ENCODE measurements at regions not wholly inside any gene's neighbourhood (a gene's known extent, or its start where the extent isn't known, plus 50 kb on each side); places are given as distances from the start of the nearest gene placed in this dataset.

DNA sequence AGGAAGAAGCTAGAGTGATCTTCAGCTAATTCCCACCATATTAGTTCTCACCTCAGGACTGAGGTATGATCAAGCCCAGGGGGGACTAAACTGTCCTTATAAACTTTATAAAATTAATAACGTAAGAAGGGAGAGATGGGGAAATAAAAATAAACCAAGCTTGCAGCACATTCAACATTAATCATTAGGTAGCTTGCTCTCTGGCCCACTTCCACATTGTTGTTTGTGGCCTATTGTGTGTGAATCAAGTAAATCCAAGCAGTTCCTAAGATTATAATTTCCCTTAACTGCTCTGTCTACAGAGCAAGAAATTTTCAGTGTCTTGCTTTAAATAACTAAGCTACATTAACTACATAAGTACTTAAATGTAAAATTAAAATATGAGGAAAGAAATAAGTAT, 131.3 kb upstream of the ABCA1 start:
- Histone ChIP-seq H3K36me3 (no peaks in the 10 kb centered on the region), H3K4me1 (peaks cover 6 to 20% (median 18%) of the 10 kb centered on the region in 3 donors), H3K27me3 (no peaks in the 10 kb centered on the region), H3K27ac (no peak overlapping the region), H3K4me3 (no peak overlapping the region), H3K9me3 (no peaks in the 10 kb centered on the region)
- TF ChIP-seq POLR2A (IDR thresholded peaks at IDR 0.05) = no peak
- TF ChIP-seq, protein P1, sequence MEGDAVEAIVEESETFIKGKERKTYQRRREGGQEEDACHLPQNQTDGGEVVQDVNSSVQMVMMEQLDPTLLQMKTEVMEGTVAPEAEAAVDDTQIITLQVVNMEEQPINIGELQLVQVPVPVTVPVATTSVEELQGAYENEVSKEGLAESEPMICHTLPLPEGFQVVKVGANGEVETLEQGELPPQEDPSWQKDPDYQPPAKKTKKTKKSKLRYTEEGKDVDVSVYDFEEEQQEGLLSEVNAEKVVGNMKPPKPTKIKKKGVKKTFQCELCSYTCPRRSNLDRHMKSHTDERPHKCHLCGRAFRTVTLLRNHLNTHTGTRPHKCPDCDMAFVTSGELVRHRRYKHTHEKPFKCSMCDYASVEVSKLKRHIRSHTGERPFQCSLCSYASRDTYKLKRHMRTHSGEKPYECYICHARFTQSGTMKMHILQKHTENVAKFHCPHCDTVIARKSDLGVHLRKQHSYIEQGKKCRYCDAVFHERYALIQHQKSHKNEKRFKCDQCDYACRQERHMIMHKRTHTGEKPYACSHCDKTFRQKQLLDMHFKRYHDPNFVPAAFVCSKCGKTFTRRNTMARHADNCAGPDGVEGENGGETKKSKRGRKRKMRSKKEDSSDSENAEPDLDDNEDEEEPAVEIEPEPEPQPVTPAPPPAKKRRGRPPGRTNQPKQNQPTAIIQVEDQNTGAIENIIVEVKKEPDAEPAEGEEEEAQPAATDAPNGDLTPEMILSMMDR (IDR thresholded peaks at IDR 0.05) = no peak
- no peak for DNase-seq
- intact Hi-C loops (cut with DNase I) = no loop called here
- WGBS, 2 donors = 28 to 48% methylated on average over 1 of the region's 1 CpG

DNA sequence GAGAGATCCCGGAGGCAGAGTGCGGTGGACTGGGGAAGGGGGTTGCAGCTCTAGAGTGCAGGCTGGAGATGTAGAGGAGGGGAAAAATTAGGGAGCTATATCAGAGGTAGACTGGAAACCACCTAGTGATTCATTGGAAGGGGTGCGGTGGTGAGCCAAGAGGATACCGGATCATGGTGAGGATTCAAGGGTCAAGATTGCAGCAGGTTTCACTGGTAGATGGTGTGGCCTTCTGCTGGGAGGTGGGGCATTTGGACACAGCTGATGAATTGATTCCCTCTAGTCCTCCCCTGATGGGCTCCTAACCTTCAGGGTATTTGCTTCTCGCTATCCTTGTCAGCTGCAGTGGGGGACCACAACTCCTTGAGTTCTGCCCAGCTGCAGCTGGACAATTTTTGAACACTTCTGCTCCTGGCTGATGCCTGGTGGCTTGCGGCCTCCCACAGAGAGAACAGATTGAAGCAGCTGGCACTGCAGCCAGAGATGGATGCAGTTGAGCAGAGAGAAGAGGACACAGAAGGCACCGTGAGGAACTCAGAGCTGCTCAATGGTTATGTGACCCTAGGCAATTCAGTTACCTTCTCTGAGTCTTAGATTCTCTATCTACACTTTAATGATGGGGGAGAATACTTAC, 134.4 kb upstream of the ABCA1 start:
- no peaks in the 10 kb centered on the region for H3K9me3 ChIP-seq
- H3K27ac ChIP-seq = no peak overlapping the region
- peaks cover 24 to 40% (median 37%) of the 10 kb centered on the region in 3 donors for H3K4me1 ChIP-seq
- no peak for DNase-seq
- no peak overlapping the region for H3K4me3 ChIP-seq
- no peaks in the 10 kb centered on the region for H3K36me3 ChIP-seq
- 81 to 83% methylated on average over 6 to 7 of the region's 7 CpGs for WGBS, 2 donors
- TF ChIP-seq POLR2A (IDR thresholded peaks at IDR 0.05) = no peak
- TF ChIP-seq, protein P1 (IDR thresholded peaks at IDR 0.05) = no peak
- intact Hi-C loops (cut with DNase I) = loop anchor here (10.0 kb wide), 1 partner anchor 78 kb away; no protein-coding TSS in a partner anchor
- H3K27me3 ChIP-seq = no peaks in the 10 kb centered on the region

DNA sequence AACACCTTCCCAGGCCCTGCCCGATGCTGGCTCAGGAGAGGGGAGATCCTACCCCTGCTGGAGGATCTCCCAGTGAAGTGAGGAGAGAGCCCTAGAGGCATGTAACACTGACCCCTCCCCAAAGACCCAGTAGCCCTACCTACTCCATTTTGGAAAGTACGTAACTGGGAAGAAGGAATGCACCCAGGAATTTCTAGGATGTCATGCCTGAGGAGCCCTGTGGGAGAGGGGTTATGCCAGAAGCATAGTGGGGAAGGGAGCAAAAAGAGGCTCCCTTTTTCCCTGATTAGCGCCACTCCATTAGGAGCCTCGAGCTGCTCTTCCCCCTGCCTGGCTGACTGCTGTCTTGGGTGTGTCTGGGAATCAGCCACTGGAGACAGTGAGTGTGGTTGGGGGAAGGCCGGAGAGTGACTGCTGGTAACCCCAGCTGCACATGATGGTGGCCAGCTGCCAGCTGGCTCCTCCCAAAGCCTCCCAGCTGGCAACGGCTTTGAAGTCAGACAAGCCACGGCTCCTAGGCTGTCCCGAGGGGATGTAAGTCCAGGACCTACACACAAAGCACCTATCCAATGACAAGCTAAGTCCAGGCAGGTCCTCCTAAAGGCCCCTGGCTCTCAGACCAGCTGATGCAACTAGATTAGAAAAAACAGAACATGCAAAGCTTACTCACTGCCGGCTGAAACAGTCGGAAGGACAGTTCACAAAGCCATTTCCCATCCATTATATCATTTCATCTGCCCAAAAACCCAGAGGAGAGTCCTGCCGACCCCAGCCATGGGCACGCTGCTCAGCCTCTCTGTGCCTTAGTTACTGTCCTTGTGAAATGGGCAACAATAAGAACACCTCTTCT, 136.5 kb upstream of the ABCA1 start:
- intact Hi-C loops (cut with DNase I) = loop anchor here (10.0 kb wide), 1 partner anchor 80 kb away; no protein-coding TSS in a partner anchor
- H3K27ac ChIP-seq = peak overlapping the region; percentile 86 to 89 (median 88)
- 5 to 11% methylated on average over 8 to 9 of the region's 12 CpGs for WGBS, 2 donors
- no peaks in the 10 kb centered on the region for H3K36me3 ChIP-seq
- peak overlapping the region in 1 of 4 donors; percentile 38 for H3K4me3 ChIP-seq
- TF ChIP-seq POLR2A (IDR thresholded peaks at IDR 0.05) = peak in 1 of 4 donors; percentile 35
- TF ChIP-seq, protein P1 (IDR thresholded peaks at IDR 0.05) = no peak
- peaks cover 24 to 37% (median 35%) of the 10 kb centered on the region in 3 donors for H3K4me1 ChIP-seq
- no peaks in the 10 kb centered on the region for H3K27me3 ChIP-seq
- DNase-seq = peak; percentile 10
- H3K9me3 ChIP-seq = no peaks in the 10 kb centered on the region

DNA sequence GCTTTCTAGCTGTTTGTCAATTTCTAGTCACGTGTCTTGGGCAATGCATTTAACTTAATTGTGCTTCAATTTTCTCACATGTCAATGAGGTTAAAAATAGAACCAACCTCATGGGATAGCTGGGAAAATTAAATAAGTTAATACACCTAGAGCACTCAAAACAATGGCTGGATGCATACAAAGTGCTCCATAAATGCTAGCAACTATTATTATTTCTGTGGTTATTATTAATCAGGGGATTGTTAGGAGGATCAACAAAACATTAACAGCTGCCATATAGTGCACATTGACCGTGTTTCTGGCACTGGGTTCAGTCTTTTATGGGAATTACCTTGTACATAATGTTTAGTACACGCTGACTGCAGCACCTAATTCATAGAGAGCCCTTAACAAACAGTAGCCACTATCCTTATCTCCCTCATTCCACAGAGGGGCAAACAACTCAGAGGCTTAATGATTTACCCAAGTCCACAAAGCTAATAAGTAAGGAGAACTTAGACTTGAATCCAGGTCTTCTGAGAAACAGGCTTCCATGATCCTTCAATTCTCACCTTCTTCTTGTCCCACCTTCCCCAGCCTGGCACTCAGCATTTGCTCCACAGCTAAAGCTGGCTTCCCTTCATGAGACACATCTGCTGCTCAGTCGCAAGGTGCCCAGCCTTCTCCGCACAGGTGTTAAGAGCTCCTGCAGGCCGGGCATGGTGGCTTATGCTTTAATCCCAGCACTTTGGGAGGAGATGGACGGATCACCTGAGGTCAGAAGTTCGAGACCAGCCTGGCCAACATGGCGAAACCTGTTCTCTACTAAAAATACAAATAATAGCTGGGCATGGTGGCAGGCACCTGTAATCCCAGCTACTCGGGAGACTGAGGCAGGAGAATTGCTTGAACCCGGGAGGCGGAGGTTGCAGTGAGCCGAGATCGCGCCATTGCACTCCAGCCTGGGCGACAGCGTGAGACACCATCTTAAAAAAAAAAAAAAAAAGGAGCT, 137.4 kb upstream of the ABCA1 start:
- H3K36me3 ChIP-seq = no peaks in the 10 kb centered on the region
- WGBS, 2 donors = 71 to 81% methylated on average over 13 to 14 of the region's 17 CpGs
- DNase-seq = no peak
- peak overlapping the region; percentile 86 to 89 (median 88) for H3K27ac ChIP-seq
- no peaks in the 10 kb centered on the region for H3K9me3 ChIP-seq
- H3K27me3 ChIP-seq = no peaks in the 10 kb centered on the region
- peak overlapping the region in 1 of 4 donors; percentile 38 for H3K4me3 ChIP-seq
- H3K4me1 ChIP-seq = peaks cover 24 to 37% (median 35%) of the 10 kb centered on the region in 3 donors
- TF ChIP-seq, protein P1 (IDR thresholded peaks at IDR 0.05) = no peak
- no peak for TF ChIP-seq POLR2A (IDR thresholded peaks at IDR 0.05)
- intact Hi-C loops (cut with DNase I) = loop anchor here (10.0 kb wide), 1 partner anchor 81 kb away; no protein-coding TSS in a partner anchor
